Thyroid gland (tissue), 4 donors: ENCODE measurements at regions not wholly inside any gene's neighbourhood (a gene's known extent, or its start where the extent isn't known, plus 50 kb on each side); places are given as distances from the start of the nearest gene placed in this dataset.

Experiments used
- CTCF ChIP-seq, 6 experiments: fragments of 200-600 bp in 3 of 6; fragments of 450-650 bp in 3 of 6; sonication (generic) in 3 of 6; IDR thresholded peaks; one replicate each; pipeline ENCODE4 v1.5.1; 2016 to 2019; ENCODE audit warnings: antibody characterized with exemption in 6 of 6, mild to moderate bottlenecking in 2 of 6, inconsistent platforms in 1 of 6, moderate library complexity in 1 of 6
- POLR2A ChIP-seq, 2 donors: fragments of 450-650 bp; IDR thresholded peaks; one replicate each; pipeline ENCODE4 v1.6.1; 2017; ENCODE audit warnings: antibody characterized with exemption in 2 of 2, mild to moderate bottlenecking in 2 of 2, moderate library complexity in 1 of 2

- TF ChIP-seq CTCF (IDR thresholded peaks at IDR 0.05) (no peak), POLR2A (IDR thresholded peaks at IDR 0.05) (no peak)
Measured at GRCh38 chr6:925656-926213, 232.8 kb upstream of the EXOC2 start.
